Endothelial cell (in vitro differentiated cells): ENCODE measurements at regions not wholly inside any gene's neighbourhood (a gene's known extent, or its start where the extent isn't known, plus 50 kb on each side); places are given as distances from the start of the nearest gene placed in this dataset.
"Not testable (repeated sequence)": the region's sequence is repeated elsewhere in the genome, so short reads cannot be mapped to it uniquely, and the experiment has no call there.

Source experiments
- DNase-seq: peaks from one replicate; pipeline ENCODE4 v3.0.0; 2021; ENCODE audit warnings: low spot score
- H3K27ac Mint-ChIP-seq: one replicate; pipeline ENCODE4 v1.8.0; 2021; ENCODE audit warnings: mixed read lengths, inconsistent platforms; ENCODE audit not compliant: unreplicated experiment
- H3K27me3 Mint-ChIP-seq: one replicate; pipeline ENCODE4 v1.8.0; 2021; ENCODE audit warnings: mild to moderate bottlenecking, moderate library complexity, mixed read lengths, inconsistent platforms; ENCODE audit not compliant: unreplicated experiment
- H3K36me3 Mint-ChIP-seq: one replicate; pipeline ENCODE4 v1.8.0; 2021; ENCODE audit warnings: mild to moderate bottlenecking, low read depth, mixed read lengths, inconsistent platforms; ENCODE audit not compliant: unreplicated experiment
- H3K4me1 Mint-ChIP-seq: one replicate; pipeline ENCODE4 v1.8.0; 2021; ENCODE audit warnings: mild to moderate bottlenecking, mixed read lengths, inconsistent platforms; ENCODE audit not compliant: unreplicated experiment
- H3K4me3 Mint-ChIP-seq: one replicate; pipeline ENCODE4 v1.8.0; 2021; ENCODE audit warnings: mild to moderate bottlenecking, mixed read lengths, inconsistent platforms; ENCODE audit not compliant: unreplicated experiment
- H3K9me3 Mint-ChIP-seq: one replicate; pipeline ENCODE4 v1.8.0; 2021; ENCODE audit warnings: mixed read lengths, inconsistent platforms; ENCODE audit not compliant: unreplicated experiment
- CTCF ChIP-seq: fragments of 200-600 bp; sonication (generic); IDR thresholded peaks from one replicate; pipeline ENCODE4 v1.5.0; 2021; ENCODE audit warnings: antibody characterized with exemption; ENCODE audit not compliant: unreplicated experiment

GRCh38 chr12:72889791-72890190 is 617.6 kb downstream of the TRHDE start:
- H3K27ac Mint-ChIP-seq: no peak overlapping the region
- H3K27me3 Mint-ChIP-seq: no peaks in the 10 kb centered on the region
- DNase-seq: no peak
- H3K4me1 Mint-ChIP-seq: no peaks in the 10 kb centered on the region
- H3K36me3 Mint-ChIP-seq: no peaks in the 10 kb centered on the region
- no peaks in the 10 kb centered on the region for H3K9me3 Mint-ChIP-seq
- no peak for TF ChIP-seq CTCF
- H3K4me3 Mint-ChIP-seq: no peak overlapping the region

DNA sequence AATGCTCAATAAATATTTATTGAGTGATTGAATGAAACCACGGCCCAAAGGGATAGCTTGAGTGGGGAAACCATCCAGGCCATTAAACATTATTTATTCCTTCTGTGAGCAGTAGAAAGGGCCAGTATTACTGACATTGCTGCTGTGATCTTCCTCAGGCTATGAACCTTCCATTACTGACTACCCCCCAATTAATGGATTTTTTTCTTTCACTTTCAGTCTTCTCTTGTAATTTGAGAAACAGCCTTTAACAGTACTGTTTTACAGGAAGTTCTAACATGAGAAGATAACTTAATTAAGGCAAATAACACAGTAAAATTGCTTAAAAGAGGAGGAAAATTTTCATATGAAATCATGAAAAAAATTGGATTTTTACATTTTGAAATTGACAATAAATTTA is 629.5 kb downstream of the TRHDE start:
- Mint-ChIP-seq H3K27ac (no peak overlapping the region), H3K4me3 (no peak overlapping the region), H3K9me3 (no peaks in the 10 kb centered on the region), H3K36me3 (no peaks in the 10 kb centered on the region), H3K4me1 (no peaks in the 10 kb centered on the region), H3K27me3 (no peaks in the 10 kb centered on the region)
- no peak for TF ChIP-seq CTCF
- DNase-seq: no peak

DNA sequence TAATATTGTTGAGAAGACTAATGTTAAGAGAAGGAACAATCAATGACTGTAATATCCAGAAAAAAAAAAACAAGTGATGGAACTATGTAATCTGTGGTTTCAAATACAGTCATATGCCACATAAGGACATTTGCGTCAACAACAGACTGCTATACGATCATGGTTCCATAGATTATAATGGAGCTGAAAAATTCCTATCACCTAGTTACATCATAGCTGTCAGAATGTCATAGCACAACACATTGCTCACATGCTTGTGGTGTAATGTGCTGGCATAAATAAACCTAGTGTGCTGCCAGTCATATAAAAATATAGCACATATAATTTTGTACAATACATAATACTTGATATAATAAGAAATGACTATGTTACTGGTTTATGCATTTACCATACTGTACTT is 653.5 kb downstream of the TRHDE start:
- no peak for TF ChIP-seq CTCF
- Mint-ChIP-seq H3K27me3 (no peaks in the 10 kb centered on the region), H3K36me3 (no peaks in the 10 kb centered on the region), H3K27ac (no peak overlapping the region), H3K4me1 (no peaks in the 10 kb centered on the region), H3K4me3 (no peak overlapping the region), H3K9me3 (no peaks in the 10 kb centered on the region)
- no peak for DNase-seq

DNA sequence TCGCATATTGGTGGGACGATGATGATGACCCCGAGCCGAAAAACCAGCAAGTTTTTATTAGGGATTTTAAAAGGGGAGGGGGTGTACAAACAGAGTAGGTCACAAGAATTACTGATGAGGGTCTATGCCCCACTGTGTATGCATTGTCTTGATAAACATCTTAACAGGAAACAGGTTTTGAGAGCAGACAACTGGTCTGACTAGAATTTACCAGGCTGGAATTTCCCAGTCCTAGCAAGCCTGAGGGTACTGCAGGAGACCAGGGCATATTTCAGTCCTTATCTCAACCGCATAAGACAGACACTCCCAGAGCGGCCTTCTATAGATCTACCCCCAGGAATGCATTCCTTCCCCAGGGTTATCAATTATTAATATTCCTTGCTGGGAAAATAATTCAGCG is 659.7 kb downstream of the TRHDE start:
- H3K4me3 Mint-ChIP-seq, H3K27ac Mint-ChIP-seq, DNase-seq, H3K9me3 Mint-ChIP-seq, H3K36me3 Mint-ChIP-seq, H3K4me1 Mint-ChIP-seq, H3K27me3 Mint-ChIP-seq: not testable (repeated sequence)

DNA sequence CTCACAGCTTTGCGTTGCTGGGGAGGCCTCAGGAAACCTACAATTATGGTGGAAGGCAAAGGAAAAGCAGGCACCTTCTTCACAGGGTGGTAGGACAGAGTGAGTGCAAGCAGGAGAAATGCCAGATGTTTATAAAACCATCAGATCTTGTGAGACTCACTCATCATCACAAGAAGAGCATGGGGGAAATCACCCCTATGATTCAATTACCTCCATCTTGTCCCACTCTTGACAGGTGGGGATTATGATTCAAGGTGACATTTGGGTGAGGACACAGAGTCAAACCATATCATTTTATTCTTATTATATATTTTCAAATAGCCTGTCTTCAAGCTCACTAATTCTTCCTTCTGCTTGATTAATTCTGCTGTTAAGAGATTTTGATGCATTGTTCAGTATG is 665.3 kb downstream of the TRHDE start:
- Mint-ChIP-seq H3K27ac (no peak overlapping the region), H3K36me3 (no peaks in the 10 kb centered on the region), H3K4me1 (no peaks in the 10 kb centered on the region), H3K4me3 (no peak overlapping the region), H3K9me3 (no peaks in the 10 kb centered on the region), H3K27me3 (peaks cover 3% of the 10 kb centered on the region)
- no peak for TF ChIP-seq CTCF
- no peak for DNase-seq

DNA sequence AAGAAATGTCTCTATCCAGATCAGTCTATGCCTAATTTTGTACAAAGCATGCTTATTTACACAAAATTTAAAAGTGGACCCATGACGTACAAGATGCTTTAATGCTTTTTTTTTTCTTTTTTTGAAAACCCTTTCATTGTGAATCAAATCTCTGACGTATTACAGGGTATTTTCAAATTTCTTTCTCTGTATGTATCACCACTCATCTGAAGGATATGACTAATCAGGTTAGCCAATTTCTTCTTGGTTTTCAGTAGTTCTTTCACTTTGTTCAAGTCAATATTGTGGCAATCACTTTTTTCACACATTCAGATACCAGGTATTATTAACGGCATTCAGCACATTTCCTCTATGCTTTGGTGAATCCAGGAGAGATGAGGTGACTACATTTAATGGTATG is 685.3 kb downstream of the TRHDE start:
- DNase-seq: no peak
- Mint-ChIP-seq H3K27ac (no peak overlapping the region), H3K4me1 (no peaks in the 10 kb centered on the region), H3K27me3 (peaks cover 1% of the 10 kb centered on the region), H3K4me3 (no peak overlapping the region), H3K36me3 (no peaks in the 10 kb centered on the region), H3K9me3 (no peaks in the 10 kb centered on the region)
- TF ChIP-seq CTCF: no peak
